AG08396 (cell line): ENCODE measurements at regions not wholly inside any gene's neighbourhood (a gene's known extent, or its start where the extent isn't known, plus 50 kb on each side); places are given as distances from the start of the nearest gene placed in this dataset.

Experiments used
- DNase-seq: peaks from one replicate; pipeline ENCODE4 v3.0.0; 2012; ENCODE audit warnings: low spot score, mixed read lengths

DNA sequence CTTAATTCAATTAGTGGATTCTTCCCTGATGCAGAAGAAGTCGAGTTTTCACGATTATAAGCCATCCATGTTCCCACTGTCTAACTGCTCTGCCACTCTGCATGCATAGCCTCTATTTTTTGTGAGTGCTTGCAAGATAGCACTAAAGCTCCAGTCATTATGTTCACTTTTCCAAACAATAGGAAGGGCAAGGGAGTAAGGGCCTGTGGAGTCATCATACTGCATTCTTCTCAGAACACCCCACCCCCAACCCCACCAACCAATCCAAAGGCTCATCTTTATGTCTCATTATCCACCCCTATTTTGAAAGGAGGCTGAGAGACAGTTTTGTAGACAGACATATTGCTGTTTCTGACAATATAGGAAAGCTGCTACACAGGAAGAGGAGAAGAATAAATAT is 471.7 kb upstream of the ADGRL2 start:
- no peak for DNase-seq

DNA sequence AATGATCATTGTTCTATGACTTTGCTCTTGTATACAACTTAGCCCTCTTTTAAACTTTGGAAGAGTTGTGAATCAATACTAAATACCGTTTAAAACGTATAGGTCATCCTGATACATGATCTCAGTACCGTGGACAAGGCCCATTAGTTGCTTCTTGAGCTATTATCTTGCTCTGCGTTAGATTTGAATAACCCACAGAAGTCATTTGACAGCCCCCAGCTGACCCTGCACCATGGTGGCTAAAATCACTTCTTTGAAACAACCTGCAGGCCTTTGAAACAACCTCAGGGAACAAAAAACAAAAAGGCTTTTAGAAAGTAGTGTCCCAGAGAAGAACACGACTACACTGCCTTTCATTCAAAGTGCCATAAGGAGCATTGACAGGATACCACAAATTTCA is 473.0 kb upstream of the ADGRL2 start:
- DNase-seq = no peak

DNA sequence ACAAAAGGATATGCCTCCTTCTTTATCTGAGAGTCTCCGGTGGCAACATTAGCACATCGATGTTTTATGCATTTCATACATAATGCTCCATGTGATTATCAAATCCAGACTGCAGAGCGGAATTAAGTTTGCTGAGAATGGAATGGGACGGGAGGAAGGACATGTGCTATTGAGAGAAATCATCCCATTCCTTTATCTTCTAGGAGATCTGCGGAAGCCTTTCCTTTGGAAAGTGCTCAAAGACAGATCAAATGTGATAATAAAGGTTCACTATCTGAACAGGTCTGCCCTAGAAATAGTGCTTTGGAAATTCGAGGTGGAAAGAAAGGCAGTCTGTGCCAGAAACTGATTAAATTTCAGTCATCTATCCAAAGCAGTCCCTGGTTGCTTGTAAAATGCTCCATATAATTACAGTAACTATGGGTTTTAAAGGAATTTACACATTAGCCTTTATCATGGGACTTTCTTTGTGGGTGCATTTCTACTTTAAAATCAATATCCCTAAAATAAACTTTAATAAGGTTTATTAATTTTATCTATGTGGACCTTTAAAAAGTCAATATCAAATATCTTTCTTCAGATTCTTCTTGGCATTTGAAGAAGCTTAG is 473.5 kb upstream of the ADGRL2 start:
- no peak for DNase-seq

DNA sequence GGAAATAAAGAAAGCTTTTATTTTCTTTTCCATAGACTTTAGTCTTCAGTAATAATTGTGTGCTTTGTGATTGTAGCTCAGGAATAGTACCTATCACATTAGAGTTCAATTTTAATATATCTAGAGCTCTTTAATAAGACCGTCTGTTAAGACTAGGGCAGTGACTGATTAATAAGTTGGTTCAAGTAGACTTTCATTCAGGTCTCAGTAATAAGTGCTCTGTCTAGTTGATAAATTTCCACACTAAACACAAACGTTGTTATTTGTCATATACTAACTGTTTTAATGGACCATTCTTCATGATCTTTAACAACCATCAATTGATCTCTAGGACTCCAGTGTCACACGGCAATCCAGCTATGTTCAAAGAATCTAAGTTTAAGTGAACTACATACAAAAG is 474.5 kb upstream of the ADGRL2 start:
- no peak for DNase-seq

DNA sequence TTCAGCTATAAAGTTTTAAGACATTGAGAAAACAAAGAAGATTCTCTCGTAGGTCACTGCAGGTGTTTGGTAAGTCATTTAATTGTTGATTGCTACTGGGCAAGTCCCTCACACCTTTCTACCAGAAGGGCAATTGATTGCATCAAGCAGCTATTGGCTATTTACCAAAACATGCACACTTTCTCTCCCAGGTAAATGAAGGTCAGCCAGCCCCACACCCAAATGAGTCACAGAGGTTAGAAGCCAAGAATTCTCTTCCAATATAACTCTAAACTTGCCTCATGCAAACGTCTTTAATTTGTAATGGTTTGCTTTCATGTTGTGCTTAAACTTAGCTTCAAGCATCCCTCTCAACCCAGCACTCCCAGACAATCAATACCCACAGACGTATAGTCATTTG is 475.3 kb upstream of the ADGRL2 start:
- no peak for DNase-seq

DNA sequence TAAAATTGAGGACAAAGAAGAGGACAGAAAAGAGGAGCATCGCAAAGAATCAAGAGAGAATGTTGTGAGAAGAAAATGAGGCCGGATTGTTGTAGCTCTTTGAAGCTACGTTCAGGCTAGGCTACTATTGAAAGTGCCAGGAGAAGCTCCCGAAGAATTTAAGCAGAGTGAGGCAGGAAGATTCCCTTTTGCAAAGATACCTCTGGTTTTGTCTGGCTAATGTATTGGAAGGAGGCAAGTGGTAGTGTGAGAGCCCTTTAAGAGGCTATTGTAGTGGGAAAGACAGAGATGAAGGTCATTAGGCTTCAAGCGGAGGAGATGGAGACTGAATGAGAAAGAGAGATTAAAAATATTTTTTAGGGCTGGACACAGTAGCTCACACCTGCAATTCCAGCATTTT is 476.9 kb upstream of the ADGRL2 start:
- DNase-seq = no peak

DNA sequence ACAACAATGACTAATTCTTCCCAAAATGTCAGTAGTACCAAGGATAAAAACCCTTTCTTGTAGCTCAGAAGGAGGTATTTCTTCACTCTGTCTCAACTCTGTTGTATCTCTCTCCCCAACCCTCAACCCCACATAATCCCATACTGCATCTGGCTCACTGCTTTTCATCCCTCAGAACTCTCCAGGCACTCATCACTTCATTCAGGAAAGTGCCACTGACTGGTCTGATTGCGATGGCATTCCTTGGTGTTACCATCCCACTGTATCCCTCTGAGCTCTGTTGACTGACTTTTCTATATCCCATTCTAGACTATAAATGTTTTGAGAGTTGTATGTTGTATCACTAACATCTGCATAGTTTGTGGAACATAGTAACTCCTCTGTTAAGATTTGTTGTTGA is 483.5 kb upstream of the ADGRL2 start:
- DNase-seq = no peak

DNA sequence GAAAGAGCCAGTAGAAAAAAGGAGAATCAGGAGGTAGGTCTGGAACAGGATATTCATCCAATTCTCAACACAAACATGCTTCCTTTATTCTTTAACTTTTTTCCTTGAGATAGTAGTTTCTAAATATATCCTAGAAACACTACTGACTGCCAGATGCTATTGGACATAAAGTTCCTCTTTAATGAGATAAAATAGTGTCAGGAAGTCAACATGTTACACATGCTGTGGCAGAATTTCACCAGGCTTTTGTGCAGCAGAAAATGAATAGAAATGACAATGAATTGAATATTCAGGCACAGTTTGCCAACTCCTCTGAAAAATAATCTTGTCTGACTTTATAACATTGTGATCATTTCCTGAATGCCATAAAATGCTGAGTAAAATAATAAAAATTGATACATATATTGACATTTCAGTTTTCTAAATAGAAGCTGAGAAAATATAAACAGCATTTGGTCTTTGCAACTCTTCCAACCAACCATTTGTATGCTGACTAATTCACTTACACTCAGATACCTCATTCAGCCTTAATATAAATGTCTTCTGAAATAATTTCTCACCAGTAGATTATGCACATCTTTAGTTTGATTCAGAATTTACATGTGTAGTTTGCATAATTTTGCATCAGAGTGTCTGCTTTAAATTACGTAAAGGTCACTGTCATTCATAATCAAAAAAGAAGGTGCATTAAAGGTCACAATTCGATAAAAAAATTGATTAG is 486.1 kb upstream of the ADGRL2 start:
- no peak for DNase-seq

DNA sequence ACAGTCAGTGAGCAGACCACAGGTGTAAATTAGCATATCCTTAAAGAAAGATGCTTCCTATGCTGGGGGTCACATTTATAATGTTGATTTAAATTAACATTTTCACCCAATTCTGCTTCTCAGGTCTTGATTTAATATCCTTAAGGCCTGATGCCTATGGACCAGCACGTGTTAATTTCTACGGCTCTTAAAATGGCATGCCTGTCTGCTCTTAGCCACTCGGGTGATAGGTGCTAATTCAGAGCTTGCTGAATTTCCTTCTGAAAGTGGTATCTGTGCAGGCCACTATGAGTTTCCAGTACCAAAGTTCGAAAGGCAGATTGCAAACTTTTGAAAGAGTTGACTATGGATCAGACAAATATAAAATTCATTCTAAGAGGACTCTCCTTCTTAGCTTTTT is 487.4 kb upstream of the ADGRL2 start:
- no peak for DNase-seq

GRCh38 chr1:81312272-81312754 is 488.4 kb upstream of the ADGRL2 start:
- DNase-seq = no peak

DNA sequence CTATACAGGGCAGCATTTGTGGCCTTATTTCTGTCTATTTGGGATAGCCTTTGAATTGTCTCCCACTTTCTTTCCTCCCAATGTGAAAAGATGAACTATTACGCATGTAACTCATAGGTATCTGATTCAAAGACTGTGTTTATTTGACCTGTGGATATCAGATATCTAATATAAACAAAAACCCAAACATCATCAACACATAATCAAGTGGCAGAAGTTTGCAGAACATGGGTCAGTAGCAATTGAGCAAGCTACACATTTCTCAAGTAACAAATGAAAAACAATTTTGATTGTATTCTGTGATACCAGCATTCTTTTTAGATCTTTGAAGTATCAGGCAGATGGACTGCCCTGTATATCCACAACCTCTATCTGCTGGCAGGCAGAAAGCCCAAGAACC is 490.5 kb upstream of the ADGRL2 start:
- no peak for DNase-seq

- no peak for DNase-seq
These were observed 492.5 kb upstream of the ADGRL2 start for GRCh38 chr1:81308191-81308590.

DNA sequence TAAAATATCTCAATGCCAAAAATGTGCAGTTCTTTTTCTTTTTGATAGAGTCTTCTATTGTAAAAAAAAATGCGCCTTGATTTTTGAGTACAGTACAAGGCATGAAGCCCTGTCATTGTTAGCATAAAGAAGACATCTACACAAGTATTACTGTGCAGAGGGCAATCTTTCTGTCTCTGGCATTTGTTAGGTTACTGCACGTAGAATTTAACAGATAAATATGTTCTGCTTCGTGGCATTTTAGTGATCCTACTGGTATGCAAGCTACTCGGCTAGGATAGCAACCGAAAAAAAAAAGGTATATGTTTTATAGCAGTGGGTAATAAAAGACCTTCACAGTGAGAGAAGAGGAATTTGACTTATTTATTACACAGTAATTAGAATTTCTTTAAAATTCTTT is 492.9 kb upstream of the ADGRL2 start:
- no peak for DNase-seq

GRCh38 chr1:81305997-81306452 is 494.7 kb upstream of the ADGRL2 start:
- peak; percentile 29 for DNase-seq

DNA sequence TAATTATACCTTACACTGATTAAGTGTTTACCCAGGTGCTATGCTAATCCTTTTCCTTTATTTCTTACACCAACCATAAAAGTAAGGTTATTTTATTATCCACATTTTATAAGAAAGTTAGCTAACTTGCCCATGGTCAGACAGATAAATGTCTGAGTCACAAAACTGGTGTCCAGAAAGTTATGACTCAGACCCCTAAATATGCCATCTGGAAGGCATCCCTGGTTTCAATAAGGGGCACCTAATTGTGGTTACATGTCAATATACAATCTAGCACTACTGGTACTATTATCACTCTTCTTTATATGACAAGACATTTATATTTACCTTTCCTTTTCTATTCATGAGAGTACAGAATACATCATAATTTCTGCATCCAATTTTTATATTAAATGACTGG is 496.5 kb upstream of the ADGRL2 start:
- DNase-seq = peak; percentile 22

GRCh38 chr1:81299892-81300291 is 500.8 kb upstream of the ADGRL2 start:
- DNase-seq = no peak

- DNase-seq = no peak
These were observed 502.5 kb upstream of the ADGRL2 start for GRCh38 chr1:81298266-81298665.

GRCh38 chr1:81296601-81297000 is 504.1 kb upstream of the ADGRL2 start:
- DNase-seq = no peak

GRCh38 chr1:81290326-81290725 is 510.4 kb upstream of the ADGRL2 start:
- DNase-seq = no peak

DNA sequence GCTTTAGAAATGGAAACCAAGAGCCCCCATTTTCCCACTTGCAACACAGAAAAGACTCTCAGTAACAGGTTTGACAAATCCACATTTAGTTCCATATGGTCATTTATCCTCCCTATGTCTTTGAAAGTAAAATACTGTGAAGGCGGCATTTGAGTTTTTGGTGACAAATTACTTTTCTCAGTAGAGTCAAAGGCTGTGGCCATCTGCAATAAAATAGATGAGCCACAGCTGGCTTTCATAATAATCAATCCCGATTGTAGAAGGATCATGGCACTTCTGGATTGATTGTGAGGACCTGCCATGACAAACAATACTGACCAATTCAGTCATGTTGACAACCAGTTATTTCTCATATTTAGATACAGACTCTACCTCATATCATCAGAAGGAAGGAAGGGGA is 512.0 kb upstream of the ADGRL2 start:
- DNase-seq = no peak

DNA sequence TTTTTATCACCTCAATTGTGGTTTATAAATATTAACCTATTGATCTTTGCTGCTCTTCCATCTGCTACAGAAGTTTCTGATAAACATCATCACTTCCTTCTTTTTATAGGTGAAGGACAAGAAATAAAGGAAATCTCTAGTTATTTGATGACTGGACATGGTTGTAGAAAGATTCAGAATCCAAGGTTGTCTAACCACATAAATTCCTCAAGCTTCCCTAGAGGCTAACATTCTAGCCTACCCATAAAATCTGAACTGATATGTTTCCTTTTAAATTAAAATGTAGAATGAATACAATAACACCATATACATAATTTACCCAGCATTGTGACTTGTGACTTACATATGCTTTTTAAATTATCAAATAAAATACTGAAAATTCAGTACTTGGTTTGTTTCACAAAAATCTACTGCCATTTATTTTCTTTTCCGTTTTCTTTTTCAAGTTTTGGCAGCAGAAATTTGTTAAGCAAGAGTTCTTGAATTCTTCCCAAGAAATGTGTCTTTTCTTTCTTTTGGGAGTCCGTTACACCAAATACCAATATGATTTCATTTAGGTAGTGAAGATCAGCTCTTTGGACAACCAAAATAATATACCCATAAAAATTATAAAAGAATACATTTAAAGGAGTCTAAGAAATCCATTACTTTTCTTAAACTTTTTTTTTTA is 513.2 kb upstream of the ADGRL2 start:
- DNase-seq = no peak

DNA sequence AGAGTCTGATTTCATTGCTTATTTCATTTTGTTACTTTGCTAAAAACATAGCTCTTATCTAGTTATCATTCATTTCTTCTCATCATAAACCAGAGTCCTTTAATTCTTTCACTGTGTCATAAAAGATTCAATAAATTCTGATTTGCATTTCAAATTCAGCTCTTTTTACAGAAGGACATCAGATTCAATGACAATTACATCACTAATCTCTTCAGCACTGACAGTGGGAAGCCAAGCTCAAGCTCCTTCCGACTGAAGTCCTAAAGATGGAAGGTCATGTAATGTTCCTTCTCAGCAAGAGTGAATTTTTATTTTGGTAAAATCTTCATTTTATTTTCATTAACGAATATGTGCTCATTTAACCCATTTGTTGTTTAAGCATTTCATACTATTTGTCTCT is 530.7 kb upstream of the ADGRL2 start:
- no peak for DNase-seq

DNA sequence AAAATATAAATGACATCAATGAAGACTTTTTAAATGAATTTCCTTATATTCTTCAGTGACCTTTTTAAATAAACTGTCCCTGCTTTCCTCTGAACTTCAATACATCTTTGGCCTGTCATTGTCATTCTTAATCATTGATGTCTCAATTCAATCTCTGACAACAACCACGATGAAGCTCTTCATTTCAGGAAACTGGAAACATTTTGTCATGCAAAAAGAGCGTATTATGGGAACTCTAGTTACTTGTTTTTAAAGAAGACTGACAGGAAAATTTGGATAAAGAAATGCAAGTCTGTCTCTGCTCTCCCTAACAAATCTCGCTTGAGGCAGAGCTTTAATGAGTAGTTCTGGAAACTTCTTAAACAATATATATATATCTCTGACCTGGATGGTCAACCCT is 535.8 kb upstream of the ADGRL2 start:
- DNase-seq = no peak
